NCI-H2029 treated with DMSO at 0.1 percent for 48 hours (cell line): ENCODE measurements at regions not wholly inside any gene's neighbourhood (a gene's known extent, or its start where the extent isn't known, plus 50 kb on each side); places are given as distances from the start of the nearest gene placed in this dataset.

Source experiments
- DNase-seq: peaks from one replicate; lab custom pipeline; 2025; lab: John Stamatoyannopoulos, UW

DNA sequence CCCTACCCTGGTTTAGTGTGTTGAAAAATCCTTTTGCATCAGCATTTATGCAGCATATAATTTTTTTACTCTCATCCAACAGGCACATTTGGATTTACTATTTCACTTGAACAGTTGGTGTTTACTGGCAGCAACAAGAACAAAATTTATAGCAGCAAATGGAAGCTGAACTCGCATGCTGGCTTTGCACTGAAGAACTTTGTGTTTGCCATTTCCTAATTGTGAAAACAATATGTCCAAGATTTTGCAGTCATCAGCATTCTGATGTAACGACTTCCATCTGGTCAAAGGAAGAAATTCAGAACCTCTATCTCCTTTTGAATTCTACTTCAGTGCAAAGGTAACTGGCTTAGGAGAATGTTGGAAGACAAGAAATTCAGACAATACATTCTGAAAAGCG lies 131.0 kb downstream of the DLEU7 start:
- no peak for DNase-seq

GRCh38 chr13:50712881-50713280 lies 130.6 kb downstream of the DLEU7 start:
- DNase-seq: no peak

- DNase-seq: no peak
These were observed 129.8 kb downstream of the DLEU7 start for GRCh38 chr13:50713523-50714248.

DNA sequence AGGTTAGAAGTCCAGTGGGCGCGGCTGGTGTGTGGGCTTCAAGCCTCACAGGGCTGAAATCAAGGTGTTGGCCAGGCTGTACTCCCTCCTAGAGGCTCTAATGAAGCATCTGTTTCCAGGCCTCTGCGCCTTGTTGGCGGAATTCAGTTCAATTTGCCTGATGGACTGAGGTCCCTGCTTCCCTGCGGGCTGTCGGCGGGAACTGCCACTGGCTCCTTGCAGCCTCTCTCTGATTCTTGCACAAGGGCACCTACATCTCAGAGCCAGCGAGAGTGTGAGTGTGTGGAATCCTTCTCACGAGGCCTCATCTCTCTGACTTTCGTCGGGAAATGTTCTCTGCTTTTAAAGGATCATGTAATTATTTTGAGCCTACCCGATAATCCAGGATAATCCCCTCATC lies 128.6 kb downstream of the DLEU7 start:
- no peak for DNase-seq

- DNase-seq: no peak
These were observed 127.9 kb downstream of the DLEU7 start for GRCh38 chr13:50715402-50716146.

DNA sequence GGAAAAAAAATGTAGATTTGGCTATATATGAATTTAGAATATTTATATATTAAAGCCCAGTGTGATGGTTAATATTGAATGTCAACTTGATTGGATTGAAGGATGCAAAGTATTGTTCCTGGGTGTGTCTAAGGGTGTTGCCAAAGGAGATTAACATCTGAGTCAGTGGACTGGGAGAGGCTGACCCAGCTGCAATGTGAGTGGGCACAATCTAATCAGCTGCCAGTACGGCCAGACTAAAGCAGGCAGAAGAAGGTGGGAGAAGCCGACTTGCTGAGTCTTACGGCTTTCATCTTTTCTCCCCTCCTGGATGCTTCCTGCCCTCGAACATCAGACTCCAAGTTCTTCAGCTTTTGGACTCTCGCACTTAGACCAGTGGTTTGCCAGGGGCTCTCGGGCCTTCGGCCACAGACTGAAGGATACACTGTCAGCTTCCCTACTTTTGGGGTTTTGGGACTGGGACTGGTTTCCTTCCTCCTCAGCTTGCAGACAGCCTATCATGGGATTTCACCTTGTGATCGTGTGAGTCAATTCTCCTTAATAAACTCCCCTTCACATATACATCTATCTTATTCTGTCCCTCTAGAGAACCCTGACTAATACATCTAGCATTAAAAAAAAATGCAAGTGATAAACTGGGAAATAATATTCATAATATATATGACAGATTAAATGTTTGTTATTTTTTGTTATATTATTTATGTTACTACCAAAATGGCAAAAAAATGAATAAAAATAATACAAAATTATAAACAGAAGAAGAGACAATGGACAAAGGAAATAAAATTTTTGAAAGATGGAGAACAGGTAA lies 122.4 kb downstream of the DLEU7 start:
- DNase-seq: no peak

DNA sequence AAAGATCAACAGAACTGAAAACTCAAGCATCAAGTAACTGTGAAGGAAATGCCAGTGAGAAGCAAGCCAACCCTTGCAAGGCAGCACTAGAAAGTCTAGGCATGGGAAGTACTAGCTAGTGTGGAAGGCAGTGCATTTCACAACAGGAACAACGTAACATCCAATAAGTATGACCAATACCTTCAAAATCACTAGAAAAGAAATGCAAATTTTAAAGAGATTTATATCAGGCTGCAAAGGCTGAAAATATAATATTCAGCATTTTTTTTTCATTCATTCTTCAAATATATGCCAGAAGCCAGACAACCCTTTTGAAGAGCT lies 121.9 kb downstream of the DLEU7 start:
- no peak for DNase-seq

GRCh38 chr13:50722440-50723125 lies 120.9 kb downstream of the DLEU7 start:
- DNase-seq: no peak

GRCh38 chr13:50724438-50724837 lies 119.1 kb downstream of the DLEU7 start:
- no peak for DNase-seq

DNA sequence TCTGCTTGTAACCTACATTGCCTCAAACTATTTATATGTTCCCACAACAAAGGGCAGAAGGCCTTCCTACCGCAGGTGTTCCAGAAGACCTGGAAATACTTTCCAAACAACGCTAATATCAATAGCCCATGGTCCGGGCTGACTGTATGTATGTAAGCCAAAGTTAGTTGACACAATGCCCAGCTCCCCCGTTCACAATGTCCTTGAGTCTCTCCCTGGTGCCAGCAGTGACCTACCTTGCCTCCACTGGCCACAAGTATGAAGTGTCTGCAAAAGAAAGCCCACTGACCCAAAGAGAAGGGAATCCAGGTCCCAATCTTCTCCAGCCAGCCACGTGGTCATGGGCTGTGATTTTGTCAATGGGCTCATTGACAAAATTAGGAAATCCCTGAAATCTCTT lies 118.6 kb downstream of the DLEU7 start:
- DNase-seq: no peak

GRCh38 chr13:50726164-50726563 lies 117.3 kb downstream of the DLEU7 start:
- no peak for DNase-seq

DNA sequence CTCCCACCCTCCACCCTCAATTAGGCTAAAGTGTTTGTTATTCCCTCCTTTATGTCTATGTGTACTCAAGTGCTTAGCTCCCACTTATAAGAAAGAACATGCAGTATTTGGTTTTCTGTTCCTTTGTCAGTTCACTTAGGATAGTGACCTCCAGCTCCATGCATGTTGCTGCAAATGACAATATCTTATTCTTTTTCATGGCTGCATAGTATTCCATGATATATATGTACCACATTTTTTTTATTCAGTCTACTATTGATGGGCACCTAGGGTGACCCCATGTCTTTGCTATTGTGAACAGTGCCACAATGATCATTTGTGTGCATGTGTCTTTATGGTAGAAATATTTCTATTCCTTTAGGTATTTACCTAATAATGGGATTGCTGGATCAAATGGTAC lies 114.3 kb downstream of the DLEU7 start:
- DNase-seq: no peak

- DNase-seq: no peak
These were observed 112.8 kb downstream of the DLEU7 start for GRCh38 chr13:50730496-50731351.

DNA sequence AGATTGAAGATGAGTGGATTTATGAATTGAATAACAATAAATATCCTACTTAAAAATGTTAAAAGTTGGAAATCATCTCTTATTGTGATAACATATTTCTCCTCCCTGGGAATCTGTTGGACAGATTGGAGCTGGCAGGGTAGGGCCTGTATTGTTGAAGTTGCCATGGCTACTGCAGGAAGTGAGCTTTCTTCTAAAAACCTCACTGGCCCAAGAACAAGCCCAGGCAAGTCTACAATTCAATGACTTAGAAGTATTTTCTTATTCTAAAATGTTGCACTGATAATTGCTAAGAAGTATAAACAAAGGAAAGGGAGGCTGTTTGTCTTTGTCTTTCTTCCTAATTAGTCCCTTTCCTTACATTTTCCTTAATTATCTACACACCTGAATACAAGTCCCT lies 112.1 kb downstream of the DLEU7 start:
- DNase-seq: no peak

DNA sequence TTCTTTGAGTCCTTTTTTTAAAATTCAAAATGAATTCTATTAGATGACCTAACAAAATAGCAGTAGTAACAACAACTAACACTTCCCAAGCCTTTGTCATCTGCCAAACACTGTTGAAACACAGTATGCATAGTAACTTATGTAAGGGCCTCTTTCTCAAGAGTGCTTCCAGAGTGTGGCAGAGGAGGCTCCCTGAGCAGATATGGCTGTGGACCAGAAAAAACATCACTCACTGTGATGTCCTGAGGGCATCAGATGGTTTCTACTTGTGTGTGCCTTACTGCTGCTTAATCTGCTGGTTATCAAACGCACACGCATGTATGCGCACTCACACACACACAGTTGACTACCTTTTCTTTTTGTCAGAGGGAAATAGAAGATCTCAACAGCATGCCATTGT lies 110.8 kb downstream of the DLEU7 start:
- no peak for DNase-seq

DNA sequence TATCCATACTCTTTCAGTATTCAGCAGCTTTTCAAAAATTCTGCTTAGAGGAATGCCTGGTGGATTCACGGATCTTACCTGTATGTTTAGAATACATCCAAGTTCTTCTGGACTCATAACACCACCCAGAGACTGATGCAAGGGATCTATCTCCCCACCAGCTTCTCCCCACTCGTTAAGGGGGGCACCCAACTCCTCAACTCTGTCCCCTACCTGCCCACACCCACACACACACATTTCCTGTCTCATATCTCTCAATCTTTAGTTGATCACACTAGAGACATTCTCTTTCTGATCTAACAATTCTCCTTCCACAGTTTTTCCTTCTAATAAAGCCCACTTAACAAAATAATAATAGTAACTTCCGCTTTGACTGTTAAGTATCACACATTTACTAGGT lies 110.1 kb downstream of the DLEU7 start:
- DNase-seq: no peak

DNA sequence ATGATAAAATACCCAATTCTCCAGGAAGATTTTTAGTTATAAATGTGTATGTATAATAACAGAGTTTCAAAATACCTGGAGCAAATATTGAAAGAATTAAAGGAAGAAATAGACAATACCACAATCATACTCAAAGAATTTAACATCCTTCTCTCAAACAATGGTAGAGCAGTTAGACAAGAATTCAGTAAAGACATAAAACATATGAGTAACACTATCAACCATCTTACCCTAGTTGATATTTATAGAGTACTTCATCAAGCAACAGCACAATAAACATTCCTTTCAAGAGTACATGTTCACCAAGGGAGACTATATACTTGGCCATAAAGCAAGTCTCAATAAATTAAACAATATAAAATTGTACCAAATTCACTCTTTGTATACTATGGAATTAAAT lies 108.4 kb downstream of the DLEU7 start:
- DNase-seq: no peak

- DNase-seq: no peak
These were observed 103.3 kb downstream of the DLEU7 start for GRCh38 chr13:50740052-50740741.

- no peak for DNase-seq
These were observed 101.1 kb downstream of the DLEU7 start for GRCh38 chr13:50742353-50742752.

- no peak for DNase-seq
These were observed 100.5 kb downstream of the DLEU7 start for GRCh38 chr13:50742968-50743367.

- no peak for DNase-seq
These were observed 99.3 kb downstream of the DLEU7 start for GRCh38 chr13:50744116-50744660.
